Keratinocyte (primary cell): ENCODE measurements at regions not wholly inside any gene's neighbourhood (a gene's known extent, or its start where the extent isn't known, plus 50 kb on each side); places are given as distances from the start of the nearest gene placed in this dataset.

Experiments
- EZH2 ChIP-seq: IDR thresholded peaks from one replicate; pipeline ENCODE4 v1.6.1; 2012; ENCODE audit warnings: inconsistent platforms, mild to moderate bottlenecking, low read length, moderate library complexity
- TF ChIP-seq, protein P1 (sequence below), 3 experiments: IDR thresholded peaks in 1 of 3; conservative IDR thresholded peaks in 1 of 3; optimal IDR thresholded peaks in 1 of 3; 2 replicates in 2 of 3; 3 replicates in 1 of 3; pipeline versions ENCODE3 to v1.5.1; 2011; ENCODE audit warnings: low read length in 3 of 3, mild to moderate bottlenecking in 3 of 3, moderate library complexity in 2 of 3, control low read depth in 1 of 3, inconsistent platforms in 1 of 3; ENCODE audit not compliant: insufficient read depth in 2 of 3; ENCODE audit errors: extremely low read depth in 1 of 3

DNA sequence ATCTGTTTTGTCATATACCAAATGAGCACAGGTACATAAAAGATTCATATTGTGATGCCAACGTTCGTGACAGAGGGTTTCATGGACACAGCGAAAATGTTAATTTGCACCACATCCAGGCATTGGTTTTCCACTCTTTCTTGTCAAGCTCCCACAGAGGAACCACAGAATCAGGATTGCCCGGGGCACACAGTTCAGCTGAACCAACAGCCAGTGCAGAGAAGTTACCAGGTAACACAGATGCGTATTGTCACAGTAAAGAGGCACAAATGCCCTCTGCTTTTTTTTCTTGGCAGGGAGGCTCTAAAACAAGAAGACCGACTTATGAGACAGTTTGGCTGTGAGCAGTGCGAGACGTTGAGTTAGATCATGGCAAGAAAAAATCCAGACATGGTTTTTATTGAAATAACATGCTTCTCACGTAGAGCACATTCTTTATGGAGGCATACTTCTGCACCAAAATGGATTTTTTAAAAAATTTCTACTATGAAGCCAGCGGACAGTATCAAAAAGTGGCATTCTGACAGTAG is 331.1 kb upstream of the KIAA1217 start:
- no peak for TF ChIP-seq EZH2
- TF ChIP-seq, protein P1, sequence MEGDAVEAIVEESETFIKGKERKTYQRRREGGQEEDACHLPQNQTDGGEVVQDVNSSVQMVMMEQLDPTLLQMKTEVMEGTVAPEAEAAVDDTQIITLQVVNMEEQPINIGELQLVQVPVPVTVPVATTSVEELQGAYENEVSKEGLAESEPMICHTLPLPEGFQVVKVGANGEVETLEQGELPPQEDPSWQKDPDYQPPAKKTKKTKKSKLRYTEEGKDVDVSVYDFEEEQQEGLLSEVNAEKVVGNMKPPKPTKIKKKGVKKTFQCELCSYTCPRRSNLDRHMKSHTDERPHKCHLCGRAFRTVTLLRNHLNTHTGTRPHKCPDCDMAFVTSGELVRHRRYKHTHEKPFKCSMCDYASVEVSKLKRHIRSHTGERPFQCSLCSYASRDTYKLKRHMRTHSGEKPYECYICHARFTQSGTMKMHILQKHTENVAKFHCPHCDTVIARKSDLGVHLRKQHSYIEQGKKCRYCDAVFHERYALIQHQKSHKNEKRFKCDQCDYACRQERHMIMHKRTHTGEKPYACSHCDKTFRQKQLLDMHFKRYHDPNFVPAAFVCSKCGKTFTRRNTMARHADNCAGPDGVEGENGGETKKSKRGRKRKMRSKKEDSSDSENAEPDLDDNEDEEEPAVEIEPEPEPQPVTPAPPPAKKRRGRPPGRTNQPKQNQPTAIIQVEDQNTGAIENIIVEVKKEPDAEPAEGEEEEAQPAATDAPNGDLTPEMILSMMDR (optimal IDR thresholded peaks at IDR 0.05 in 1 of 3, IDR thresholded peaks at IDR 0.05 in 1 of 3, conservative IDR thresholded peaks at IDR 0.05 in 1 of 3; ENCODE audit: extremely low read depth in 1 of 3, insufficient read depth in 2 of 3, low read length in 3 of 3) = no peak
